GM12891 (cell line): ENCODE measurements at regions not wholly inside any gene's neighbourhood (a gene's known extent, or its start where the extent isn't known, plus 50 kb on each side); places are given as distances from the start of the nearest gene placed in this dataset.

Experiments used
- PAX5 ChIP-seq: IDR thresholded peaks from 2 replicates; pipeline ENCODE4 v1.6.1; 2011; ENCODE audit warnings: low read length, moderate library complexity, mild to moderate bottlenecking; ENCODE audit not compliant: insufficient read depth, severe bottlenecking
- POLR2A ChIP-seq: IDR thresholded peaks from 2 replicates; pipeline ENCODE4 v1.6.1; 2011; ENCODE audit warnings: low read depth, low read length, control low read depth
- POLR2AphosphoS5 ChIP-seq: IDR thresholded peaks from 2 replicates; pipeline ENCODE4 v1.6.1; 2011; ENCODE audit warnings: low read depth, low read length, control low read depth
- SPI1 ChIP-seq: IDR thresholded peaks from 2 replicates; pipeline ENCODE4 v1.6.1; 2011; ENCODE audit warnings: low read depth, low read length, control low read depth
- TAF1 ChIP-seq: IDR thresholded peaks from 2 replicates; pipeline ENCODE4 v1.6.1; 2011; ENCODE audit warnings: low read depth, low read length, control low read depth

DNA sequence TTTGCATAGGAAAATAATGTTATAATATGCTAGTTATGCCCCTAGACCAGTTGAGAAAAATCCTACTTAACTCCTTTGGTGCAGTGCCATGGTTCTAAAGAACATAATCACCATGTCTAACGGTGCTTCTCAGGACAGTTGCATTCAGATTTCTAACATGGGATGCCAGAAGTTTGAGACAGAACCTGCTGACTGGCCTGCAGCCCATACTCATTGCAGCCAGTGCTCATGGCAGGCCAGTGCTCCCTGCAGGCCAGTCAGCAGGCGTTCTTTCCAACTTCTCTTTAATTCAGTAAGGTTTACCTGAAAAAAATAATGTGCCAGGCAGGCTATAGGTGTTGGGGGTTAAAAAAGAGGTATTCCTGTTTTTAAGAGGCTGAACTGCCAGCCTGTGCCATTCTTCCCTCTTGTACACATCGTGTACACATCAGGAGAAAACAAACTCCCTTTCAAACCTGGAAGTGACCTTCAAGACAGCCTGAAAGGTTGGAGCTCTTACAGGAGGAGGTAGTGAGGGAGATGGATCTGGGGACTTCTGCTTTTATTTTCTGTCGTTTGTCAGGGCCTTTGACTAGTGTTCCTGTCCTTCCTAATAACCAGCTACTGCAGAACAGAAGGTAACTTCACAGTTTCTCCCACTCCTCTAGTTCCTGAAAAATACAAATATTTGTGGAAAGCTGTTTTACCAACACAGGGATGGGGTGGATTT, 146.0 kb upstream of the MAGI3 start:
- TF ChIP-seq SPI1 (no peak), POLR2AphosphoS5 (no peak), POLR2A (no peak), TAF1 (no peak), PAX5 (no peak)
